Activated CD8-positive, alpha-beta memory T cell treated with anti-CD3 and anti-CD28 coated beads for 48 hours (primary cell): ENCODE measurements at regions not wholly inside any gene's neighbourhood (a gene's known extent, or its start where the extent isn't known, plus 50 kb on each side); places are given as distances from the start of the nearest gene placed in this dataset.

Source experiments
- DNase-seq, 3 experiments: peaks; one replicate each; pipeline ENCODE4 v3.0.0-alpha.2; 2020; ENCODE audit warnings: low read depth in 2 of 3, low spot score in 2 of 3

- no peak for DNase-seq
Measured at GRCh38 chr3:59698091-59698490, 648.3 kb upstream of the CFAP20DC start.

GRCh38 chr3:59696783-59697182, 647.0 kb upstream of the CFAP20DC start:
- DNase-seq, result no peak

- DNase-seq, result no peak
Measured at GRCh38 chr3:59695860-59696259, 646.0 kb upstream of the CFAP20DC start.

GRCh38 chr3:59692117-59692516, 642.3 kb upstream of the CFAP20DC start:
- no peak for DNase-seq

- no peak for DNase-seq
Measured at GRCh38 chr3:59690886-59691285, 641.1 kb upstream of the CFAP20DC start.

- DNase-seq, result no peak
Measured at GRCh38 chr3:59688636-59689035, 638.8 kb upstream of the CFAP20DC start.

GRCh38 chr3:59685432-59685831, 635.6 kb upstream of the CFAP20DC start:
- DNase-seq, result no peak

GRCh38 chr3:59684766-59685165, 634.9 kb upstream of the CFAP20DC start:
- no peak for DNase-seq

GRCh38 chr3:59680919-59681318, 631.1 kb upstream of the CFAP20DC start:
- DNase-seq, result no peak

GRCh38 chr3:59677747-59678702, 628.2 kb upstream of the CFAP20DC start:
- DNase-seq, result no peak

- no peak for DNase-seq
Measured at GRCh38 chr3:59675495-59675894, 625.7 kb upstream of the CFAP20DC start.

- DNase-seq, result no peak
Measured at GRCh38 chr3:59663076-59663850, 613.4 kb upstream of the CFAP20DC start.

GRCh38 chr3:59660852-59661625, 611.2 kb upstream of the CFAP20DC start:
- no peak for DNase-seq

GRCh38 chr3:59660376-59660775, 610.6 kb upstream of the CFAP20DC start:
- DNase-seq, result no peak

GRCh38 chr3:59659755-59660154, 609.9 kb upstream of the CFAP20DC start:
- DNase-seq, result no peak

- DNase-seq, result no peak
Measured at GRCh38 chr3:59658866-59659265, 609.0 kb upstream of the CFAP20DC start.

- no peak for DNase-seq
Measured at GRCh38 chr3:59658274-59658673, 608.4 kb upstream of the CFAP20DC start.

GRCh38 chr3:59655418-59656015, 605.7 kb upstream of the CFAP20DC start:
- DNase-seq, result no peak

GRCh38 chr3:59654480-59655417, 604.9 kb upstream of the CFAP20DC start:
- no peak for DNase-seq

- DNase-seq, result no peak
Measured at GRCh38 chr3:59654123-59654479, 604.3 kb upstream of the CFAP20DC start.
